GM10248 (cell line): ENCODE measurements at regions not wholly inside any gene's neighbourhood (a gene's known extent, or its start where the extent isn't known, plus 50 kb on each side); places are given as distances from the start of the nearest gene placed in this dataset.
"Not testable (repeated sequence)": the region's sequence is repeated elsewhere in the genome, so short reads cannot be mapped to it uniquely, and the experiment has no call there.

Experiments
- CTCF ChIA-PET: fragments of 300-600 bp; sonication (Branson Sonifier 250); formaldehyde crosslinking; extraction: SDS; loops from one replicate; lab custom pipeline; 2021; ENCODE audit warnings: antibody characterized with exemption; lab: Yijun Ruan, JAX
- POLR2A ChIA-PET: fragments of 350-650 bp; sonication (Branson Sonifier 250); formaldehyde crosslinking; extraction: SDS; loops from one replicate; lab custom pipeline; 2020; ENCODE audit warnings: antibody characterized with exemption; lab: Yijun Ruan, JAX
- DNase-seq: peaks from one replicate; pipeline ENCODE4 v3.0.0; 2012; ENCODE audit errors: extremely low spot score
- TF ChIP-seq, protein P1 (sequence below): IDR thresholded peaks from 2 replicates; pipeline ENCODE4 v1.5.1; 2012; ENCODE audit warnings: mild to moderate bottlenecking, low read depth; ENCODE audit errors: extremely low read depth, missing control alignments, control extremely low read depth

DNA sequence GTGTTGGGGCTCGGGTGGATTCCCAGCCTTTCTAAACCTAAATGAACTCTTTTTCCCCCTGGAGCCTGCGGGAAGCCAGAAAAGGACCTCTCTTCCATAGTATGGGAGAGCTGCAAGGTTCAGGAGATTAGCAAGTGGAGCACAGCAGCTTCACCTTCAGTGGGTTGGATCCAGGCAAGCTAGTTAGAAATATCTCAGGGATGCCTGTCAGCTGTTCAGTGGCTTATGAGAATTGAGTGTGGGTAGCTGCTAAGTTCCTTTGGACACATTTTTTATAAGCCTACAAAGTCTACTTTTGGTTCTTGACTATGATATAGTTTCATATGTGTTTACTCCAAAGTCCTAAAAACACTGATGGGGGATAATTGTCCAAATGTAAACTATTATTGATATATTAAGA, 642.1 kb downstream of the EPM2A start:
- TF ChIP-seq, protein P1, sequence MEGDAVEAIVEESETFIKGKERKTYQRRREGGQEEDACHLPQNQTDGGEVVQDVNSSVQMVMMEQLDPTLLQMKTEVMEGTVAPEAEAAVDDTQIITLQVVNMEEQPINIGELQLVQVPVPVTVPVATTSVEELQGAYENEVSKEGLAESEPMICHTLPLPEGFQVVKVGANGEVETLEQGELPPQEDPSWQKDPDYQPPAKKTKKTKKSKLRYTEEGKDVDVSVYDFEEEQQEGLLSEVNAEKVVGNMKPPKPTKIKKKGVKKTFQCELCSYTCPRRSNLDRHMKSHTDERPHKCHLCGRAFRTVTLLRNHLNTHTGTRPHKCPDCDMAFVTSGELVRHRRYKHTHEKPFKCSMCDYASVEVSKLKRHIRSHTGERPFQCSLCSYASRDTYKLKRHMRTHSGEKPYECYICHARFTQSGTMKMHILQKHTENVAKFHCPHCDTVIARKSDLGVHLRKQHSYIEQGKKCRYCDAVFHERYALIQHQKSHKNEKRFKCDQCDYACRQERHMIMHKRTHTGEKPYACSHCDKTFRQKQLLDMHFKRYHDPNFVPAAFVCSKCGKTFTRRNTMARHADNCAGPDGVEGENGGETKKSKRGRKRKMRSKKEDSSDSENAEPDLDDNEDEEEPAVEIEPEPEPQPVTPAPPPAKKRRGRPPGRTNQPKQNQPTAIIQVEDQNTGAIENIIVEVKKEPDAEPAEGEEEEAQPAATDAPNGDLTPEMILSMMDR, result no peak
- POLR2A ChIA-PET, result no interaction called here
- CTCF ChIA-PET, result interaction anchor here (1.5 kb wide), 2 partner anchors 22 kb away, joined by 3 to 5 read pairs; no protein-coding TSS in a partner anchor
- DNase-seq, result no peak

- POLR2A ChIA-PET, result no interaction called here
- CTCF ChIA-PET, result no interaction called here
- no peak for DNase-seq
- TF ChIP-seq, protein P1, result no peak
Observed at GRCh38 chr6:145096846-145097245, 638.5 kb downstream of the EPM2A start.

GRCh38 chr6:145098127-145098526, 637.2 kb downstream of the EPM2A start:
- DNase-seq, POLR2A ChIA-PET: not testable (repeated sequence)
- CTCF ChIA-PET, result interaction anchor here (0.9 kb wide), 1 partner anchor 9 kb away, joined by 3 read pairs; no protein-coding TSS in a partner anchor

DNA sequence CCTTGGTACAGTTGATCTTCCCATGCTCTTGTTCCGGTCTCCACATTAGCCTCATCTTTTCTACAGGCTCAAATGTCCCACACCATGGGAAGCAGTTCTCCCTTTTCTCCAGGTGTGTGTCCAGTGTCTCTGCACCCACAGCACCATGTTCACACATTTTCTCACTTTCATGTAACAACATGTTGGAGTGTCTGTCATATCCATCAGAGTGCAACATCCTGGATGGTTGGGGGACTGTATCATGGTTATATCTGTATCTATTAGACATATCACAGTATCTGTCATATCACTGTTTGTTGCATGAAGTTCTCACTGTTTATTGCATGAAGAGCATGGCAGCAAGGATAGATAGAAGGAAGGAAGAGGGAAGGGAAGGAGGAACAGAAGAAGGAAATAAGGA, 635.6 kb downstream of the EPM2A start:
- CTCF ChIA-PET, result no interaction called here
- POLR2A ChIA-PET, result no interaction called here
- TF ChIP-seq, protein P1, result no peak
- DNase-seq, result no peak

DNA sequence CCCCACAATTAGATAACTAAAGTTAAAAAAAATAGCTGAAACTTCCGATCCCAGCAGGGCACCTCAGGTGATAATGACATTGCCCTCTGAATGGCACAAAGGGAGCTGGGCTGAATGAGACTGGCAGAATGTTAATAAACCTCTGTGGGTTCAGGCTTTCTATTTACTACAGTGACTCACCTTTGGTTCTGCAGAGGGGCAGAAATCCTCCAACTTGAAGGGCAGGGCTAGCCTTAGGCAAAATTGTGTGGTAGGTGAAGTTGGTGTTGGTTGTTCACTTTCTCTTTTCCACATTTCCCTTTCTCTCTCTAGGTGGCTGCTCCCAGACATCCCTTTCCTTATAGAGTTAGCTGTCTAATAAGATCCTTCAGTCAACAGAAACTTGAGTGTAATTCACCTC, 625.2 kb downstream of the EPM2A start:
- TF ChIP-seq, protein P1, result no peak
- no peak for DNase-seq
- ChIA-PET CTCF (interaction anchor here (1.1 to 1.3 kb wide), 2 partner anchors 9 to 13 kb away, joined by 3 read pairs; no protein-coding TSS in a partner anchor), POLR2A (no interaction called here)

DNA sequence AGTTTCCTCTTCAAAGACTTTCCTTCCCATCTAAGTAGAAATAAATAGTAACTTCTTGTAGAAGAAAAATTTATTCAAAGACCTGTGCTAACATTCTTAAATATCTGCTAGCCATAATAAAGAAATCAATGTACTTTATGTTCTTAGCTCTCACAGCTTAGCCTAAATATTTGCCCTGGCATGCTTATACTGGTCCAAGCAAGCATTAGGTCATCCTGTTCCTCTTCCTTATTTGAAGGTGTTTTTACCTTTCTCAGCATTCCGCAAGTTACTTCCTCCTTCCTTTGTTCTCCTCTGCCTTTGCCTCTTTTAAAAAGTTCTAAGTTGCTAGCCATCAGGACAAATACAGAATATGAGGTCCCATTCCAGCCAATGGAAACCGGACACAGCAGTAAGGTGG, 623.9 kb downstream of the EPM2A start:
- POLR2A ChIA-PET, DNase-seq: not testable (repeated sequence)
- CTCF ChIA-PET, result interaction anchor here (1.3 kb wide), 1 partner anchor 11 kb away, joined by 3 read pairs; no protein-coding TSS in a partner anchor

GRCh38 chr6:145112711-145113148, 622.6 kb downstream of the EPM2A start:
- ChIA-PET CTCF (no interaction called here), POLR2A (no interaction called here)
- no peak for DNase-seq
- TF ChIP-seq, protein P1, result no peak

- ChIA-PET POLR2A (no interaction called here), CTCF (interaction anchor here (1.7 kb wide), 1 partner anchor 22 kb away, joined by 5 read pairs; no protein-coding TSS in a partner anchor)
- TF ChIP-seq, protein P1, result no peak
- no peak for DNase-seq
Observed at GRCh38 chr6:145115638-145116037, 619.7 kb downstream of the EPM2A start.
